ENCODE measurements at regions not wholly inside any gene's neighbourhood (a gene's known extent, or its start where the extent isn't known, plus 50 kb on each side); places are given as distances from the start of the nearest gene placed in this dataset.

GRCh38 chr4:38567457-38567856, 96.5 kb upstream of the KLF3 start:
- no peak for DNase-seq

- peak; percentile 20 for DNase-seq
Observed at GRCh38 chr4:38568768-38569167, 95.2 kb upstream of the KLF3 start.

- no peak for DNase-seq
Observed at GRCh38 chr4:38570647-38571276, 93.2 kb upstream of the KLF3 start.

GRCh38 chr4:38572793-38573192, 91.2 kb upstream of the KLF3 start:
- DNase-seq = no peak

- DNase-seq = peak; percentile 28
Observed at GRCh38 chr4:38574559-38575333, 89.3 kb upstream of the KLF3 start.

- DNase-seq = no peak
Observed at GRCh38 chr4:38576767-38577166, 87.2 kb upstream of the KLF3 start.

- no peak for DNase-seq
Observed at GRCh38 chr4:38577462-38577861, 86.5 kb upstream of the KLF3 start.

- DNase-seq = no peak
Observed at GRCh38 chr4:38581426-38582106, 82.4 kb upstream of the KLF3 start.

- DNase-seq = no peak
Observed at GRCh38 chr4:38582445-38582844, 81.6 kb upstream of the KLF3 start.

GRCh38 chr4:38582889-38583470, 81.0 kb upstream of the KLF3 start:
- peak; percentile 8 for DNase-seq

- DNase-seq = no peak
Observed at GRCh38 chr4:38585871-38586270, 78.1 kb upstream of the KLF3 start.

- DNase-seq = no peak
Observed at GRCh38 chr4:38587106-38587505, 76.9 kb upstream of the KLF3 start.

GRCh38 chr4:38590046-38590445, 74.0 kb upstream of the KLF3 start:
- no peak for DNase-seq

GRCh38 chr4:38591617-38592337, 72.2 kb upstream of the KLF3 start:
- DNase-seq = no peak

GRCh38 chr4:38598489-38598888, 65.5 kb upstream of the KLF3 start:
- DNase-seq = no peak

- DNase-seq = no peak
Observed at GRCh38 chr4:38600575-38600974, 63.4 kb upstream of the KLF3 start.

- no peak for DNase-seq
Observed at GRCh38 chr4:38601244-38601915, 62.6 kb upstream of the KLF3 start.

- no peak for DNase-seq
Observed at GRCh38 chr4:38601916-38602291, 62.1 kb upstream of the KLF3 start.

GRCh38 chr4:38603652-38604051, 60.3 kb upstream of the KLF3 start:
- no peak for DNase-seq

- DNase-seq = no peak
Observed at GRCh38 chr4:38605181-38605752, 58.7 kb upstream of the KLF3 start.

GRCh38 chr4:38605753-38606586, 58.0 kb upstream of the KLF3 start:
- no peak for DNase-seq

All from midbrain (tissue), 1 donor.